Esophagus muscularis mucosa (tissue), 4 donors: ENCODE measurements at regions not wholly inside any gene's neighbourhood (a gene's known extent, or its start where the extent isn't known, plus 50 kb on each side); places are given as distances from the start of the nearest gene placed in this dataset.

ENCODE experiments used
- CTCF ChIP-seq, 3 experiments: fragments of 200-600 bp in 2 of 3; fragments of 450-650 bp in 1 of 3; sonication (generic) in 2 of 3; IDR thresholded peaks; one replicate each; pipeline ENCODE4 v1.5.1; 2017 to 2019; ENCODE audit warnings: antibody characterized with exemption in 3 of 3, mild to moderate bottlenecking in 2 of 3, moderate library complexity in 1 of 3
- EP300 ChIP-seq: sonication (generic); formaldehyde crosslinking; IDR thresholded peaks from one replicate; pipeline ENCODE4 v1.6.1; 2017; ENCODE audit warnings: antibody characterized with exemption
- POLR2A ChIP-seq: fragments of 450-650 bp; IDR thresholded peaks from one replicate; pipeline ENCODE4 v1.6.1; 2017; ENCODE audit warnings: antibody characterized with exemption, moderate library complexity, mild to moderate bottlenecking, low read depth

DNA sequence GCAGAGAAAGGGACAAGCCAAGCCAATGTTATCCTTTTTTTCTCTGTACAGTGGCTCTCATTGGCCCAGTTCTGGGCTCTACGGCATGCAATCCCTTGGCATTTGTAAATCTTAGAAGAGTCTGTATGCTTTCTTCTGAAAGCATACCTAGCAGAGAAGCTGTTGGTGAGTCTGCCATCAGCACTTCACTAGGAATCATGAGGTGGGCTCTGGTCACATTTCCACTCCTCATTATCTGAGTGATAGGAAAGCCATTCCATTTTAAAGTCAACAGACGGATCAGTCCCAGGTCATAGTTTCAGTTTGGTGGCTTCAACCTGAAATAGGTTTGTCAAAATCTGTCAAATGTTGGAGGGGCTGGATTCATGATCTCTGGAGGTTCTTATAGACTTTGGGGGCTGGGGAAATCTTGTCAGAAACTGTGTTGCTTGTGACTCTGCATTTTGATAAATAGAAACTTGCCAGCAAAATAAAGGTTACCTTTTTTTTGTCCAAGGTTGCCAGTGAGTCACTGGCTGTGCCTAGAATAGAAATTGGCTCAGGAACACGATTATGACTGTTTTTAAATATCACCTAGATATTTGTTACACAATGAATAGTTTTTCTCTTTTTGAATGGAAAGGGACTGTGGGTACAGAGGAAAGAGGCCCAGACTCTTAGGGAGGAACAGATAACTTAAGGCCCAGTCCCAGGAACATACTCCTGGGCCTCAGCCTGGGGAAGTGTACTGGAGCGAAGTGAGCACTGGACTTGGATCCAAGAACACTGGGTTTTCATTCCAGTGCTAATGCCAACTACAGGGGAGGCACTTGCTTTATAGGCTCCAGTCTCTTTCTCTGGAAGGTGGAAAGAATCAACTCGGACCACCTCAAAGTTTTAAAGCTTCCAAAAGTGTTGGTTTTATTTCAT, 183.1 kb downstream of the NMUR2 start:
- TF ChIP-seq CTCF (IDR thresholded peaks at IDR 0.05) = no peak
- TF ChIP-seq POLR2A = no peak
- no peak for TF ChIP-seq EP300
